ENCODE measurements at regions not wholly inside any gene's neighbourhood (a gene's known extent, or its start where the extent isn't known, plus 50 kb on each side); places are given as distances from the start of the nearest gene placed in this dataset.
"Not testable (repeated sequence)": the region's sequence is repeated elsewhere in the genome, so short reads cannot be mapped to it uniquely, and the experiment has no call there.

- not testable (repeated sequence) for TF ChIP-seq CTCF (conservative IDR thresholded peaks at IDR 0.05; ENCODE audit: low read depth, low read length); EZH2 (IDR thresholded peaks at IDR 0.05; ENCODE audit: low read length, unreplicated experiment)
Observed at GRCh38 chr9:6104406-6104805, 89.0 kb upstream of the RANBP6 start.

Data from PC-3 (cell line).